Brain microvascular endothelial cell (primary cell): ENCODE measurements at regions not wholly inside any gene's neighbourhood (a gene's known extent, or its start where the extent isn't known, plus 50 kb on each side); places are given as distances from the start of the nearest gene placed in this dataset.
A peak's percentile ranks its signal among the peaks of the same experiment; 100 is the strongest.

Experiments
- DNase-seq: peaks from one replicate; pipeline ENCODE4 v3.0.0-alpha.2; 2020
- H3K27ac ChIP-seq: fragments of 250-450 bp; sonication (Bioruptor Pico); 2 replicates; pipeline ENCODE4 v1.5.1; 2020; ENCODE audit warnings: mild to moderate bottlenecking, moderate library complexity
- H3K27me3 ChIP-seq: fragments of 250-450 bp; sonication (Bioruptor Pico); replicated peaks from 2 replicates; pipeline ENCODE4 v1.5.1; 2020; ENCODE audit warnings: mild to moderate bottlenecking
- H3K36me3 ChIP-seq: fragments of 250-450 bp; sonication (Bioruptor Pico); replicated peaks from 2 replicates; pipeline ENCODE4 v1.5.1; 2020; ENCODE audit warnings: mild to moderate bottlenecking
- H3K4me3 ChIP-seq: 2 replicates; pipeline ENCODE4 v1.5.1; 2011; ENCODE audit warnings: low read depth, mild to moderate bottlenecking, control low read depth, low read length, moderate library complexity
- CTCF ChIP-seq: IDR thresholded peaks from 2 replicates; pipeline ENCODE4 v1.5.1; 2011; ENCODE audit warnings: low read depth, mild to moderate bottlenecking, moderate library complexity, low read length, control low read depth, inconsistent platforms; ENCODE audit errors: missing control alignments
- in situ Hi-C: cut with HindIII; loops from 2 replicates; pipeline ENCODE4 v1.10.0; 2017; ENCODE audit warnings: low sequenced_read_pairs, low pct_ligation_motif_present

GRCh38 chr3:154764856-154765640 lies 315.1 kb upstream of the MME start:
- no peak overlapping the region for H3K27ac ChIP-seq
- no peak for DNase-seq
- no peaks in the 10 kb centered on the region for H3K36me3 ChIP-seq
- TF ChIP-seq CTCF, result no peak
- no peak overlapping the region for H3K4me3 ChIP-seq
- in situ Hi-C loops, result no loop called here
- H3K27me3 ChIP-seq, result no peaks in the 10 kb centered on the region

- no peak for DNase-seq
- in situ Hi-C loops, result no loop called here
- Histone ChIP-seq H3K4me3 (no peak overlapping the region), H3K27me3 (no peaks in the 10 kb centered on the region), H3K27ac (no peak overlapping the region), H3K36me3 (no peaks in the 10 kb centered on the region)
- no peak for TF ChIP-seq CTCF
Measured at GRCh38 chr3:154762486-154762885, 317.6 kb upstream of the MME start.

- no peaks in the 10 kb centered on the region for H3K27me3 ChIP-seq
- no peak overlapping the region for H3K4me3 ChIP-seq
- no peak for DNase-seq
- no peak overlapping the region for H3K27ac ChIP-seq
- no peaks in the 10 kb centered on the region for H3K36me3 ChIP-seq
- no peak for TF ChIP-seq CTCF
- in situ Hi-C loops, result no loop called here
Measured at GRCh38 chr3:154759966-154760365, 320.2 kb upstream of the MME start.

GRCh38 chr3:154758109-154758868 lies 321.8 kb upstream of the MME start:
- peak; percentile 7 for DNase-seq
- in situ Hi-C loops, result no loop called here

GRCh38 chr3:154753101-154753500 lies 323.1 kb upstream of the GPR149 start:
- Histone ChIP-seq H3K27ac (no peak overlapping the region), H3K36me3 (no peaks in the 10 kb centered on the region), H3K27me3 (no peaks in the 10 kb centered on the region), H3K4me3 (no peak overlapping the region)
- in situ Hi-C loops, result no loop called here
- TF ChIP-seq CTCF, result no peak
- no peak for DNase-seq

More at GRCh38 chr3:154758109-154758868, 321.8 kb upstream of the MME start:
- Histone ChIP-seq H3K4me3 (no peak overlapping the region), H3K27me3 (no peaks in the 10 kb centered on the region), H3K36me3 (no peaks in the 10 kb centered on the region), H3K27ac (no peak overlapping the region)
- peak; percentile 39 for TF ChIP-seq CTCF
